ACHN (cell line): ENCODE measurements at regions not wholly inside any gene's neighbourhood (a gene's known extent, or its start where the extent isn't known, plus 50 kb on each side); places are given as distances from the start of the nearest gene placed in this dataset.
"Not testable (repeated sequence)": the region's sequence is repeated elsewhere in the genome, so short reads cannot be mapped to it uniquely, and the experiment has no call there.

Experiments
- DNase-seq: peaks from one replicate; pipeline ENCODE4 v3.0.0-alpha.2; 2015
- in situ Hi-C: cut with HindIII; loops from 2 replicates; pipeline ENCODE4 v1.10.0; 2017; ENCODE audit warnings: low sequenced_read_pairs, low pct_ligation_motif_present, low pct_unique_long_range_greater_than_20kb

DNA sequence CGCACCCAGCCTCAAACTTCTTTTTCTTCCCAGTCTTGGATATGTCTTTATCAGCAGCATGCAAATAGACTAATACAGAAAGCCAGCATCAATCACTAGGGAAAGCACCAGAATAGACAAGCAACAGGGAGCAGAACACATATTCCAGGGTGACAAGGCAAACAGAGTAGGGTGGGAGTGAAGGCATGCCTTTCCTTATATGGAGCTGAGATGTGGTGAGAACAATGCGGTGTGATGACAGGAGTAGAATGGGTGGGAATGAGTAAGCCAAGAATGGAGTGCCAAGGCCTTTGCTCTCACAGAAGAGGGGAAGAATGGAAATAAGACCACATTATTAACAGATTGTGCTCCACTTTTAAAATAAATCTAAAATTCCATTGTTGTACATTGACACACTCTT, 115.6 kb downstream of the CETN3 start:
- no peak for DNase-seq
- in situ Hi-C loops, result no loop called here

DNA sequence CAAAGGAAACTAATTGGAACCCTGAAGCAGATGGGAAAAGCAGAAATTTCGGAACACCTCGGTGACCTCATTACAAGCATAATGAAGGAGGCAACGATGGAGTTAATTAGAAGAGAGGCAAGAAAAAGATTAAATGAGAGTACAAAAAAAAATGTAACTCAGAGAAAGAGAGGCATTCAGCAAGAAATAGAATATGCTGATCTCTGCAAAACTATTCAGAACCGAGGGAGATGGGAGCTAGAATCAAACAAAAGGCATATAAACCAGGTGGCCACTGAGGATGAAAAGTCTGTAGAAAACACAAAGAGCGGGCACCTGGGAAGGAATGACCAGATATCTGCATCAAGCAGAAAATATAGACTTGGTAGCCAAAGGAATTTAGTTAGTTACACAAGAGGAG, 118.9 kb downstream of the CETN3 start:
- no peak for DNase-seq
- in situ Hi-C loops, result no loop called here

DNA sequence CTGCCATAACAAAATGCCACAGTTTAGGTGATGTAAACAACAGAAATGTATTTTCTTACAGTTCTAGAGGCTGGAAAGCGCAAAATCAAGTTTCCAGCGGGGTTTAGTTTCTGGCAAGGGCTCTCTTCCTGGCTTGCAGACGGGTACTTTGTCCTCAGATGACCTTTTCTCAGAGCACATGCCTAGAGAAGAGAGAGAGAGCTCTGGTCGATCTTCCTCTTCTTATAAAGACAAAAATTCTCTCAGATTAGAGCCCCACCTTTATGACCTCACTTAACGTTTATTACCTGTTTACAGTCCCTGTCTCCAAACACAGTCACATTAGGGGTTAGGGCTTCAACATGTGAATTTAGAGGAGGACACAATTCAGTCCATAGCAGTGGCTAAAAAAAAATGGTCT, 119.7 kb downstream of the CETN3 start:
- no peak for DNase-seq
- in situ Hi-C loops, result no loop called here

DNA sequence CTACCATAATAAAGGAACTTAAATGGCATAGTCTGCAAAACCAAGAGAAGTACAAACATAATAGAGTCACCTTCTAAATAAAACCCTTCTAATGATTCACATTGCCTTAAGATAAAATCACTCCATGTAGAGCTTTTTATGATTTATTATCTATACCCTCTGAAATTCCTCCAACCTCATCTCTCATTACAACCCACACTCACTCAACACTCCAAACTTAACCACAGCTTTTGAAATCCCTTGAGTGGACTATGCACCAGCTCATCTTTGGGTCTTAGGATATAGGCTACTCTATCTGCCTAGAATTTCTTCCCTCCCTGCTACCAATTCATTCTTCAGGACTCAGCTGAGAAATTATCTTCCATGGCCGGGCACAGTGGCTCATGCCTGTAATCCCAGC, 122.5 kb downstream of the CETN3 start:
- DNase-seq, result no peak
- in situ Hi-C loops, result no loop called here

DNA sequence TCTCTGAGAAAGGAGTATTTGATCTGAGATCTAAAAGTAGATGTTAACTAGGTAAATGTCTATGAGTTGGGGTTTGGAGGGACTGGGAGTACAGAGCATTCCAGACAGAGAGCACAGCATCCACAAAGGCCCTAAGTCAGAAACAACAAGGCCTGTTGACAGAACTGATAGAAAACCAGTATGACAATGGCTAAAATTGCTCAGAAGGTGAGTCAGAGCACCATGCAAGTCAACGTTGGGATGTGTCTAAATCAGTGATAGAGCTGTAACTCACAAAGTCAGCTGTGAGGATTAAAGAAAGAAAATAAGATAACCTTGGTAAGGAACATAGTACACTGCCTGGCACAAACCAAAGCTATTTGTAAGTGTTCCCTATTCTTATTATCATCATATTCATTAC, 124.0 kb downstream of the CETN3 start:
- DNase-seq, result no peak
- in situ Hi-C loops, result no loop called here

DNA sequence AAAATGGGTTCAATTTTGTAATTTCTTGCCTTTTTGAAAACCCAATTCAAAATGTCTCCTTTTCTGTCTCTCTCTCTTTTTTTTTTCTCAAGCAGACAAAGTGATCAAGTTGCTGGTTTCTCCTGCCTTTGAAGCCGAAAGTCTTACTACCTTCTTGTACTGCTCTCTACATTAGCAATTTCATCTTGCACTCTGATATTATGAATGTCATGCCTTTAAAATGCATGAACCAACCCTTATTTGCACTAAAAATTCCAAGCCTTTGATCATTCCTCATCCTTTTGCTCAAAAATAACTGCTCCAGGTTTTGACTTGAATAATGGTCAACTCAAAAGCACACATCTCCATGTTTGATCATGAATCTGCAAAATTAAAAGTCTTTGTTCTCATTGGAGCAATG, 125.2 kb downstream of the CETN3 start:
- in situ Hi-C loops, result no loop called here
- DNase-seq, result no peak

DNA sequence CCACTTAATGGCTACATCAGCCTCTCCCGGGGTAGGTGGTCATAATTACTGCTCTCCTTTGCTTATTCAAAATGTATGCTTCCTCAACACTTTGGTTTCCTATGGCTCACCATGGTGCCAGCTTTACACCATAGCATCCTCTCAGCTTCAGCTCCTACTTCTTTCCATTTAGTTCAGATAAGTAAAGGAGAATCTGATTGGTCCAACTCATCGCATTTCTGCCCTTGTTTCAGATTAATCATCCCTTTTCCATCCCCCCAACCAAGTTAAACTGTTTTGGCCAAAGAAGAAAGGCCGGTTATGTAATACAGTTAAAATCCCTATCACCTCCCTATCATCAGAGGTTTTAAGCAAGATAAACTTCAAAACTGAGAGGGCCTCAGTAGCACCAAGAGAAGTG, 130.5 kb downstream of the CETN3 start:
- no peak for DNase-seq
- in situ Hi-C loops, result no loop called here

DNA sequence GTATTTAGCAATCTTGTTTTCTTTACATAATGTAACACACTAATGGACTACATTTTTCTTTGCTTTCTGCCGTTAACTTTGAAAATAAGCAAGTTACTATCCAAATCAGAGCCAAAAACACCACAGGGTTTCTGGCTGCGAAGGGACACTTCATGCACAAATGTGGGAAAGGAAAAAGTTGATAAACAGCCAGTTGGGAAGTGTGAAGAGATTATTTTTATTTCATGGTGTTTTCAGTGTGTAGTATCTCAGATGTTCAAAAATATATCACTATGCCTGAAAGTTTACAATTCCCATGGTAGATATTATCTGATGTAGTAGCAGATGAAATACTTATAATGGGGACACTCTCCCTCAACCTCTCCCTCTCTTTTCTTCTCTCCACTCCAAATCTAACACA, 135.3 kb downstream of the CETN3 start:
- DNase-seq, result no peak
- in situ Hi-C loops, result no loop called here

DNA sequence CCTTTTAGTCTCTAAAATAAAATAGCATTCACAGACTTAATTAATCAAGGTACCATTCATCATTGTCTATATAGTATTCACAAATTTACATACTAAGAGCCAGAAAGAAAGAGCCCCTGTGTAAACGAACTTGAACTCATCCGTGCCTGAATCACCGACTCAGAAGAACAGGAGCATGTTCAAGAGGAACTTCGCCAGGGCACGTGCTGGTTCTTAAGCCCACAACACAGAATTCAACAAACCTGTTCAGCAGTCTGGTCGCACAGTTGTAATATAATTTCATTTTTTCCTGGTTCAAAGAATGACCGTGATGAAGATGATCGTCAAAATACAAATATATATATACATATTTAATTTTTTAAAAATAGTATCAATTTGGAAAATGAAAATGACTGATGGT, 141.9 kb downstream of the CETN3 start:
- no peak for DNase-seq
- in situ Hi-C loops, result no loop called here

DNA sequence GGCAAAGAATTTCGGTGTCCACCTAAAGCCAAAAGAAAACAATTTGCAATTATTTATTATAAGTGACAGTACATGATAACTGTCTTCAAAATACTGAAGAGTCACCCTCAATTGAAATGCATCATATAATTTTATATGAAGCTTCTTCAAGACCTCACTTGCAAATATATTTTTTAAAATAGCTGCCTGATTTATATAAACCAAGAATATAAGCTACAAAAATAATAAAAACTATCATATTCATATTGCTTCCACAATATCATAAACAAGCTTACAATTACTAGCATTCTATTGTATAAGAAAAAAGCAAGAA, 144.1 kb downstream of the CETN3 start:
- no peak for DNase-seq
- in situ Hi-C loops, result no loop called here

DNA sequence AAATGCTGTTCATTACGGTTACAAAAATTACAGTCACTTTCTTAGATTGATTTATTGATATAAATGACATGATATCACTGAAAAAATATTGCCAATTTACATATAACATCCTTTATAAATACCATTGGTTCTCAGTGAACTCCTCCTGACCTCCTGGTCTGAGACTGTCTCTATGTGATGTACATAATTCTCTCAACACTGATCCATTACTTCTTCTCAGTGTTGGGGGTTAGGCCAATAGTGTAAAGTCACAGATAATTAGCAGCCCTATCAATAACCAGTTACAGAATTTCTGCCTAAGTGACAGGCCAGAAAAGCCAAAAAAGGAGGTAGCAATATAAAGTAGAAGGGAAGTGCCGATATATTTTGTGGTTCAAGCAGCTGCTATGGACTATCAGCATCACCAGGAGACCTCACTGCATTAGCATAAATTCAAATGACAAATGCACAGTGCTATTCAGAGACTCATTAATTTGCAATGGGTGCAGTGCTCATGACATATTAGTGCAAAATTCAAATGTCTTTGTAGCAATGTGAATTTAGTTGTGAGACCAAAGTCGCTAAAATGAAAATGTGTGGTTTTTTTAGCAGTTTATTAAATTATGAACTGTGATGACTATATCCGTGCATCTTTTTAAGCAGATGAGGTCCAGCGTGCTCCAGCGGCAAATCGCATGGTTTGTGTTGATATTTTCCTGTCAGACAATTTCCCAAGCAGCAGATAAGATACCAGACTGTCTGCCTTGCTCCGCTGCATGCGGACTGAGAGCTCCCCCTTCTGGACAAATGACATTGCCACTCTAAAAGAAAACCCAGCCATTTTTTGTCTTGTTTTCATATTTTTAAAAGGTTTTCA, 144.6 kb downstream of the CETN3 start:
- in situ Hi-C loops, result no loop called here

DNA sequence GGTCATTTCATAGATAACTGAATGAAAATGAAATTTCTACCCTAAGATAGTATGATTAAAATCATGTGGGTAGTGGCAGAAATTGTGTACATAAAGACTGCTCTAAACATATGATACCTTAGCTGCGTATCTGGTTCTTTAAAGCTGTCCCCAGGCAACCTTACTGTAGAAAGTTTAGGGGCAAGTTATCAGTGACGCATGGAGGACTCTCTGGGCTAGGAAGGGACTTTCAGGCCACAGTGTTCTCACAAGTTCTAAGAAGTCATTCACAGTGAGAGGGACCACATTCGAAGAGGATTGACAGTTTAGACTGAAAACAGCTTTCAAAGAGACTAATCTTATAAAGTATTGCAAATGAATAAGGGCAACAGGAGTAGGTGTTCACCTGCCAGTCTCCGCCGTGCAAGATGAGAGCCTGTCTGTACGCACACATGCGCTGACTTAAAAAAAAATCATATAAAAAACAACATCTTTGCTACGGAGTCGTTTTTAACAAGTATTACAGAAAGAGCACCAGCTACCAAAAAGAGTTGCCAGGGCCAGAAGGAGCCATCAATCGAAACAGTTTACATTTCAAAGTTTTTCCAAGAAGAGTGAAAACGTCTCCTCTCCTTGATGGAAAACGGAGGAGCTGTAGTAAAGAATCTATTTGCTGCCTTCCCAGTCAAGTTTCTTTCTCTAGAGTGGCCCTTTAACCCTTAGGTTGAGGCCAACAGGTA, 146.3 kb downstream of the CETN3 start:
- no peak for DNase-seq
- in situ Hi-C loops, result no loop called here

More for the DNA sequence above, 144.6 kb downstream of the CETN3 start:
- peak; percentile 51 for DNase-seq

DNA sequence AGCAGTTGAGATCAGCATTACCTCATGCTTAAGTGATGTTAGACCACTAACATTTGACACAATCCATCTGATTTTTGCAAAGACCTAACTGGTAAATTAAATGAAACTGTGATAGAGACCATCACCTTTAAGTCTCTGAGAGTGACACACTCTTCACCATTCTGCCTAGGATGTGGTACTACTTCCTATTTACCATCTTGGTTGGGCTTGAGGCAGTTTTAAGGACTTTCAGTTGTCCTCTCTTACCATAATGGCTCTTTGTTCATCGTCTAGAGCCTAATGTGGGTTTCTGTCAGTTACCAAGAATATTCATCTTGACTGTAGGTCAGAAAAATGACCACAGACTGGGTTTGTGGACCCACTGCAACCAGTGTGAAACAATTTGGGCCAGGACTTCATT, 158.1 kb downstream of the CETN3 start:
- no peak for DNase-seq
- in situ Hi-C loops, result no loop called here

DNA sequence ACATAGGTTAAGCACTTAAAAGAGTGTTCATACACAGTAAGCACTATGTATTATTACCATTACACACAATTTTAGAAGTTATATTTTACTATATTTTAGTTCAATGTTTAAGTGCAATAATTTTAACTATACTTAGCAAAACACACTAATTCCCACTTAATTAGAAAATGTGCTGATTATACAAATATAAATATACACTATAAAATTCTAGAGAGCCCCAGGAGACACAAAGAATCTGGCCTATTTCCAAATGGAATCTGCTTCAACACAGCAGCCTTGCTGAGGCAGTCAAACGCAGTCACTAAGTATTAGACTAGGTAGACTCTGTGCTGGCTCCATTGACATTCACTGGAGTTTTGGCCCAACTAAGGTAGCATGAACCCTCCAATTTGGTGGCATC, 160.9 kb downstream of the CETN3 start:
- in situ Hi-C loops, result no loop called here
- DNase-seq, result no peak

DNA sequence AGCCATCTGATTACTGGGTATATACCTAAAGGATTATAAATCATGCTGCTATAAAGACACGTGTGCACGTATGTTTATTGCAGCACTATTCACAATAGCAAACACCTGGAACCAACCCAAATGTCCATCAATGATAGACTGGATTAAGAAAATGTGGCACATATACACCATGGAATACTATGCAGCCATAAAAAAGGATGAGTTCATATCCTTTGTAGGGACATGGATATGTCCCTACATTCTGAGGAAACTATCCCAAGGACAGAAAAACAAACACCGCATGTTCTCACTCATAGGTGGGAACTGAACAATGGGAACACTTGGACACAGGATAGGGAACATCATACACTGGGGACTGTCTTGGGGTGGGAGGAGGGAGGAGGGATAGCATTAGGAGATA, 165.7 kb downstream of the CETN3 start:
- in situ Hi-C loops, DNase-seq: not testable (repeated sequence)

DNA sequence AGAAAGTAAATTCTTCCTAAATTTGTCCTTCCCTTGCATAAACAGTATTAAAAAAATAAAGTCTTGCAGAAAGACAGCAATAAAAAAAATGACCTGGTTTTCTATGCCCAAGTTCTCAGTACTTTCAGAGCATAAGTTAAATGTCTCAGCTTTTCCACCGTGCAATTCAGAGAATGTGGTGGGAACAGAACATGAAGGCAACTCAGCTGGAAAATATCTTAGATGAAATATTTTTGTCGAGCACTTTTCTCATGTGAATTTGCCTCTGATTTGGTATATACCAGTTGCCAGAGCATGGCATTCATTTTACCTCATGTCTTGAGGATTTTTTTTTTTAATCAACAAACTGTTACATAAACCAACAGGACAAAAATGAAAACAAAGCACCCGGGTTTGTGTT, 176.1 kb downstream of the CETN3 start:
- in situ Hi-C loops, result no loop called here
- DNase-seq, result no peak

DNA sequence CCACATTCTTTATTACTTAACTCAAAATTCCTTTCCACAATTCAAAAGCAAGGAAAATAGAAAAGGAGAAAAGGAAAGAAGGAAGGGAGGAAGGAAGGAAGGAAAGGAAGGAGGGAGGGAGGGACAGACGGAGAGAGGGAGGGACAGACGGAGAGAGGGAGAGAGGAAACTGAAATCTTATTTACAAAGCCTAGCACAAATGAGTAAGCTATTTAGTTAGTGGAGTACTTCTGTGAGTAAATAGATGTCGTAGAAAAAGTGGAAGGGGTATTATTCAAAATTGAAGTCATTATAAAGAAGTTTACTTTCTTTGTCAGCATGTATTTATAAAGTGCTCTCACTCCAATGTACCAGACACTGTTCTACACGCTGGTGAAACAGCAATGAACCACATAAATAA, 177.9 kb downstream of the CETN3 start:
- DNase-seq, result no peak
- in situ Hi-C loops, result no loop called here

DNA sequence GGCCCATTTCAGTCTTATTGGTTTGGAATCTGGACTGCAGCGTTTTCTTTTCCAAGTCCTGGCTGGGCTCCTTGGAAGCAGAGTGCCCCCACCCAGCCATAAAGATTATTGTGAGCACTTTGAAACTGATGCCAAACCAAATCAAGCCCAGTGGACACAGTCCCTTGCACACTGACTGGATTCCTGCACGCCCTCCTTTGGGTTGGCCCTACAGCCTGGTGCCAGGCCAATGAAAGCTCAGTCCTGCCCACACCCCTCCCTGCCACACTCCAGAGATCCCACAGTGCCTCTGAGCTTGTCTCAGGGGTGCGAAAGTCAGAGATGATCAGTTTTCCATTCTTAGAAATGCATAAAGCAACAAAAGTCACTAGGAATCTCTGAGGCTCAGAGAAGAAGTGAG, 181.9 kb downstream of the CETN3 start:
- DNase-seq, result no peak
- in situ Hi-C loops, result no loop called here

DNA sequence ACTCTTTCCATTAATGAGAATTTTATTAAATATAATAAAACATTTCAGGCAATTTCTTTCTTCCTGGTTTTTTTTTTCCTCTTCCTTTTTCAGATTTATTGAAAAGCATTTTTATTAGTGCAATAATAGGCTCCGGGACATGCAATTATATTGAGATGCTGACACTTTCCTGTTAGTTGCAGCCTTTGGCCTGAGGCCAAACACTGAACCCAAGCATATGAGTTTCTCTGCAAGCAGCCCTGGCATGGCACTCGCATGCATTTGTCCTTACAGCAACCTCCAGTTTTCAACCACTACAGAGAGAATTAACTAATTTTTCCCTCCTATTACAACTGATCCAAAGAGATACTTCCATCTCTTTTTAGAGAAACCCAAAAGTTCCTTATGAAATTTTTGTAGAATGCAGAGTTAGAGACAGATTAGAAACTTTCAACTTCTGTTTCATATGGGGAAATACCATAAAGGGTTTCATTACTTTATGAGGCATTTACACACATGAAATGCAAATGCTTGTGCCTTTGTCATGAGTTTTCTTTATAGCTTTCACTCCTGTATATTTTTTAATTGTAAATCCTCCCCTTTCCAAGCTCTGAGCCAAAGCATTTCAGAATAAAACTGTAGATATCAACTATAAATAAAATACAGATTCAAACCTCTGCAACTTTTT, 183.0 kb downstream of the CETN3 start:
- in situ Hi-C loops, result no loop called here
- no peak for DNase-seq

DNA sequence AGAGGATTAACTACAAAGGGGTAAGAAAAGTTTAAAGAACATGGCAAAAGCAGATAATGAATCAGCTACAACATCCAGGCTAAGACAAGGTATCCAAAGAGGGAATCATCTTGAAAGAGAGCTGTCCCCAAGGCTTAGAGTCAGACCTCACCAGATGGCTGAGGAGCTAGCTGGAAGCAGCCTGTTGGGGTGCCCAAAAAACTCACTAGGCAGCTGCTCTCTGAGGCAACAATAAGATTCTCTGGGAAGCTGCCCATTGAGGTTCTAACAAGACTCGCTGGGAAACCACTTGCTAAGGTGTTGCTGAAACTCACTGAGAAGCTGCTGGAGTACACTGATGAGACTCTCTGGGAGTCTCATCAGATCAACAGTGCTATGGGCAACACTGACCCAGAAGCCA, 185.2 kb downstream of the CETN3 start:
- in situ Hi-C loops, result no loop called here
- no peak for DNase-seq
